Stimulated activated CD8-positive, alpha-beta memory T cell treated with anti-CD3 and anti-CD28 coated beads, Interleukin-15, amount 100 ng/mL, for 48 hours (primary cell): ENCODE measurements at regions not wholly inside any gene's neighbourhood (a gene's known extent, or its start where the extent isn't known, plus 50 kb on each side); places are given as distances from the start of the nearest gene placed in this dataset.

ENCODE experiments used
- DNase-seq, 2 donors: peaks; one replicate each; pipeline ENCODE4 v3.0.0-alpha.2; 2020; ENCODE audit warnings: low read depth in 2 of 2

- DNase-seq, result no peak
Measured at GRCh38 chr2:217120429-217120828, 260.6 kb upstream of the TNP1 start.

DNA sequence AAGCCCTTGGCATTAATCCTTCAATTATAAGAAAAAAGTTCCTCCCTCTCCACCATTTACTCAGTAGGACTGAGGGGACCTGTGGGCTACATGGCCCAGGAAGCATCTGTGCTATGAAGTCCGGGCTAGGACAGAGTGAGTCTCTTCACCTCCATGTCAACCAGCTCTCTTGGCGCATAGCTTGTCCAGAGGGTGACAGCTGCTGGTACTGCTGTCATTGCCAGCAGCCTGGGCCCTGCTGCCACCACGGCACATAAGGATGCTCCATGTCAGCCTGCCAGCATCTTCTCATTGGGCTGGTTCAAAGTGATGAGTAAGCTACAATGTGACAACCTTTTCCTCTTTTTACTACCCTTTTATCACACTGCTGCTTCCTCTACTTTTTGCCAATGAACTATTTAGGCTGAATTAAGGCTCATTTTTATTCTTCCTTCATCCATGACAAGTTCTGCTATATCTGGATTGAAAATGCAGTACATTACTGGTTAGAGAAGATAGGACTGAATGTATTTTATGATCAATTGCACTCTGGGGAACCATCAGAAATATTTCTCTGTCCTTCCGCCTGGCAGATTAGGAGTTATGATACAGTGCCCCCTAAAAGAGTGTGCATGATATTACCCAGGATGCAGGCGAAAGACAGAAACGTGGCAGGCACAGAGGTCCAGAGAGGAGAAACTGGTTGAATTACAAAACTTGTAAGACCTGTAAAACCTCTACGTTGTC is 258.9 kb upstream of the TNP1 start:
- DNase-seq, result no peak

DNA sequence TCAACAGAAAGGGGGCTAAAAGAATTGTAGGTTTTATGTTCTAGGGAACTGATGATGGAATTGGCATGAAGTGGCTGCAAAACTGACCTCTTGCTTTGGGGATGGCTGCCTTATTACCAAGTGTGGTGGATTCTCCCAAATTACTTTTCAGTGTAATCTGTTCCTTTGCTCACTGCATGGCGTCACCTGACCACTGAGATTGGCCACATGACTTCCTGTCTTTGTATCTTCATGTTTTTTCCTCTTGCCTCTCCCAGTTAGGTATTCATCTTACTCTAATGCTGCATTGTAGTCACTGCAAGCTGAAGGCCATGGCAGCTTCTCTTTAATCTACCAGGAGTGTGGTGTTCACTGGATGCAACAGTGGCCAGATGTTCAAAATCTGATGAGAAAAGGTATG is 257.7 kb upstream of the TNP1 start:
- no peak for DNase-seq

DNA sequence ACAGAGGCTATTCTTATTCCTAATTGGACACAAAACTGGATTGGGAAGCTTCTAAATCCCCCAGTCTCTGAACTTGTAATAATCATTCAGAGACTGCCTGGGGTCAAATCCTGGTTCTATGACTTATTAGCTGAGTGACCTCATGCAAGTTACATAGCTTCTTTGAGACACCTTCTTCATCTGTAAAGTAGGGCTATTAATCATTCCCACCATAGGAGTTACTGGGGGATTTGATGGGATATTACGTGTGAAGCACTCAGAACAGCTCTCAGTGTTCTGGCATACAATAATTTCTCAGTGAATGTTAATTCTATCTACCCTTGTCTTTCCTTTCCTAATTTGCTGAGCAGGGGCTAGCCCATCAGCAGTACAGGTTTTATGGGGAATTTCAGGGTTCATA is 256.7 kb upstream of the TNP1 start:
- DNase-seq, result no peak

DNA sequence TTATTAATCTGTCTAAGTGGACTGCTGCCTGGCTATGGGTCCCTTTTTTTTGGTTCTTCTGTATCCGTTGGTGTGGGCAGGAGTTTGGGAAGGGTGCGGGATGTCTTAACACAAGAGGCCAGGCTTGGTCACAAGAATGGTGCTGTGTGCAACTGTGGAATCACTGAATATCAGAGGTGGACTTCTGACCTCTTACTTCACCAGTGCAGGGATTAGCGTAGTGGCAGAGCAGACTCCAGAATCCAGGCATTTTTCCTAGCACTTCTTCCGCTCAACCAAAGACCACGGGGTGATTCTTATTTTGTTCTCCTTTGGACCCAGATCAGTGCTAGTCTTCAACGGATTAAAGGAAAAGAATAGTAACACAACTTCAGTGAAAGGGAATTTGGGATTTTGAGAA is 254.3 kb upstream of the TNP1 start:
- no peak for DNase-seq

GRCh38 chr2:217113491-217113890 is 253.6 kb upstream of the TNP1 start:
- DNase-seq, result no peak

- no peak for DNase-seq
Measured at GRCh38 chr2:217110550-217110949, 250.7 kb upstream of the TNP1 start.

DNA sequence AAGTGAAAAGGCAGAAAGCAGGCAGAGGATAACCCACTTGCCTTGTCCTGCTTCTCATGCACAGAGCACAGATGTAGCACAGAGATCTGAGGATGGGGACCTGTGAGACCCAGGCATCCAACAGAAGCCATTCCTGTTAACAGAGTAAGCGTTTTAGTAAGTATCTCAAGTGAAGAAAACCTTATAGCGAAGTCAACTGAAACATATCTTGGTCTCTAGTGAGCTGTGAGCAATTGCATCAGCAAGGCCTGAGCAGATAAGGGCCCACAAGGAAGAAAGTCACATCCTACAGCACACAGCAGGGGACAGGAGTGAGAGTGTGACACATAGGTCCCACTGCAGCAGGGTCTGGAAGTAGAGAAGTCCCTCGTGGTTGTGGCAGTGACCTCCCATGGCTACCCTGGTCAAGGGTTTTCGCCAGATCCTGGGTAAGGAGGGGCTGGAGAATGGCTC is 248.7 kb upstream of the TNP1 start:
- DNase-seq, result no peak

DNA sequence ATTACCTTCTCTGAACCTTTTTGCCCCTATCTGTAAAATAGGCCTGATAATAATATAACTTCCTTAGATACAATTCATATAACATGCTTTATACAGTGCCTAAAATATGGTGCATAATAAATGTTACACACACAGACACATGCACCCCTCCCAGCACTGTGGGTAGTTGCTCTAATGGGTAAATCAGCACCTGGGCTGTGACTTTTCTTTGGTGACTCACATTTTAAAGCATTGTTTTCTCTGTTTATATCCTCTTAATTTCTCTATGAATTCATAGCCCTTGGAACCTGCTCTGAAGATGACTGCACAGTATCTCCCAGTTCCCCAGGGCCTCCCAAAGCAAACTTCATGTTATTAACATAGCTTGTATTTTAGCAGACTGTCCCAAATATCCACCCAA is 248.2 kb upstream of the TNP1 start:
- no peak for DNase-seq

GRCh38 chr2:217107480-217107879 is 247.6 kb upstream of the TNP1 start:
- DNase-seq, result no peak

GRCh38 chr2:217106650-217107014 is 246.8 kb upstream of the TNP1 start:
- no peak for DNase-seq

- DNase-seq, result no peak
Measured at GRCh38 chr2:217105733-217106649, 246.1 kb upstream of the TNP1 start.

- no peak for DNase-seq
Measured at GRCh38 chr2:217103752-217104545, 244.1 kb upstream of the TNP1 start.

- no peak for DNase-seq
Measured at GRCh38 chr2:217102956-217103355, 243.1 kb upstream of the TNP1 start.

DNA sequence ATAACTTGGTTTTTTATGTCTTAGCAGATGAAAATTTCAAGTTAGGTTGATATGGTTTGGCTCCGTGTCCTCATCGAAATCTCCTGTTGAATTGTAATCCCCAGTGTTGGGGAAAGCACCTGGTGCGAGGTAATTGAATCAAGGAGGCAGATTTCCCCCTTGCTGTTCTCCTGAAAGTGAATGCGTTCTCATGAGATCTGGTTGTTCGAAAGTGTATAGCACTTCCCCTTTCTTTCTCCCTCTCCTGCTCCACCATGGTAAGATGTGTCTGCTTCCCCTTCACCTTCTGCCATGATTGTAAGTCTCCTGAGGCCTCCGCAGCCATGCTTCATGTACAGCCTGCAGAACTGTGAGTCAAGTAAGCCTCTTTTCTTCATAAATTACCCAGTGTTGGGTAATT is 242.1 kb upstream of the TNP1 start:
- no peak for DNase-seq

GRCh38 chr2:217099561-217099960 is 239.7 kb upstream of the TNP1 start:
- DNase-seq, result no peak

- DNase-seq, result no peak
Measured at GRCh38 chr2:217098435-217098834, 238.6 kb upstream of the TNP1 start.

DNA sequence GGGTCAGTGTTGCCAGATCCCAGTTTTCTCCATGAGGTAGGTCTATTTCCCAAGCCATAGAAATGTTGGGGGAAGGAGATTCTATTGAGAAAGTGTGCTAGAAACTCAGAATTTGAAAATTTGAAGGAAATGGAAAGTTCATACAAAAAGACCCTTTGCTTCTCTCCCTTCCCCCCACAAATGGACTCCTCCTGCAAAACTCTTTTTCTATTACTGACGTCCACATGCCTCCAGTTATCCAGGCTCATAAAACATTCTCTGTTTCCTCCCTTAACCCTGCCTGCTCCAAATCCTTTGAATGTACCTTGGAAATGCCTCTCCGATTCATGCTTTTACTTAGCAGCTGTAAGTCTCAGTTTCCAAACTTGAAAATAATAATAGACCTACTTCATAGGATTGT is 237.5 kb upstream of the TNP1 start:
- DNase-seq, result no peak

GRCh38 chr2:217096474-217097225 is 236.8 kb upstream of the TNP1 start:
- DNase-seq, result no peak

GRCh38 chr2:217095511-217096205 is 235.8 kb upstream of the TNP1 start:
- no peak for DNase-seq
